Stimulated activated effector memory CD8-positive, alpha-beta T cell treated with anti-CD3 and anti-CD28 coated beads, Interleukin-12 subunit alpha, Interleukin-12 subunit beta, amount 100 ng/mL, for 72 hours (primary cell): ENCODE measurements at regions not wholly inside any gene's neighbourhood (a gene's known extent, or its start where the extent isn't known, plus 50 kb on each side); places are given as distances from the start of the nearest gene placed in this dataset.
"Not testable (repeated sequence)": the region's sequence is repeated elsewhere in the genome, so short reads cannot be mapped to it uniquely, and the experiment has no call there.

ENCODE experiments used
- ATAC-seq: fragments of 150-1000 bp; cut with Tn5 transposase; 2 replicates; pipeline ENCODE4 v1.10.0; 2021
- DNase-seq, 2 donors: peaks; one replicate each; pipeline ENCODE4 v3.0.0; 2021 to 2022; ENCODE audit warnings: low spot score in 2 of 2
- H3K27ac Mint-ChIP-seq: one replicate; pipeline ENCODE4 v1.8.0; 2022; ENCODE audit warnings: mild to moderate bottlenecking, mixed read lengths
- H3K36me3 Mint-ChIP-seq: one replicate; pipeline ENCODE4 v1.8.0; 2022; ENCODE audit warnings: mild to moderate bottlenecking, mixed read lengths
- H3K4me1 Mint-ChIP-seq: one replicate; pipeline ENCODE4 v1.8.0; 2022; ENCODE audit warnings: mixed read lengths
- H3K4me3 Mint-ChIP-seq: one replicate; pipeline ENCODE4 v1.8.0; 2022; ENCODE audit warnings: mild to moderate bottlenecking, mixed read lengths
- H3K9me3 Mint-ChIP-seq: one replicate; pipeline ENCODE4 v1.8.0; 2022; ENCODE audit warnings: mixed read lengths

GRCh38 chr20:55517584-55517983, 487.7 kb downstream of the CBLN4 start:
- H3K36me3 Mint-ChIP-seq, H3K4me3 Mint-ChIP-seq, H3K4me1 Mint-ChIP-seq, DNase-seq, H3K27ac Mint-ChIP-seq, ATAC-seq: not testable (repeated sequence)
- H3K9me3 Mint-ChIP-seq = peaks cover 10% of the 10 kb centered on the region

GRCh38 chr20:55515832-55516231, 489.5 kb downstream of the CBLN4 start:
- ATAC-seq (no peak), DNase-seq (no peak)
- Mint-ChIP-seq H3K4me1 (no peaks in the 10 kb centered on the region), H3K4me3 (no peak overlapping the region), H3K36me3 (no peaks in the 10 kb centered on the region), H3K9me3 (peaks cover 6% of the 10 kb centered on the region), H3K27ac (no peak overlapping the region)

GRCh38 chr20:55514531-55514930, 490.8 kb downstream of the CBLN4 start:
- ATAC-seq = no peak
- no peaks in the 10 kb centered on the region for H3K4me1 Mint-ChIP-seq
- H3K27ac Mint-ChIP-seq = no peak overlapping the region

GRCh38 chr20:55513954-55514353, 491.4 kb downstream of the CBLN4 start:
- peaks cover 7% of the 10 kb centered on the region for H3K9me3 Mint-ChIP-seq
- H3K36me3 Mint-ChIP-seq = no peaks in the 10 kb centered on the region
- DNase-seq (no peak), ATAC-seq (no peak)
- no peaks in the 10 kb centered on the region for H3K4me1 Mint-ChIP-seq
- H3K27ac Mint-ChIP-seq = no peak overlapping the region
- no peak overlapping the region for H3K4me3 Mint-ChIP-seq

More at GRCh38 chr20:55514531-55514930, 490.8 kb downstream of the CBLN4 start:
- H3K36me3 Mint-ChIP-seq = no peaks in the 10 kb centered on the region
- DNase-seq = no peak
- H3K4me3 Mint-ChIP-seq = no peak overlapping the region
- H3K9me3 Mint-ChIP-seq = peaks cover 6% of the 10 kb centered on the region

GRCh38 chr20:55500130-55500529, 505.2 kb downstream of the CBLN4 start:
- Mint-ChIP-seq H3K27ac (no peak overlapping the region), H3K4me1 (no peaks in the 10 kb centered on the region), H3K9me3 (peaks cover 15% of the 10 kb centered on the region), H3K36me3 (no peaks in the 10 kb centered on the region), H3K4me3 (no peak overlapping the region)
- ATAC-seq (no peak), DNase-seq (no peak)

GRCh38 chr20:55488593-55488992, 516.7 kb downstream of the CBLN4 start:
- DNase-seq = no peak
- H3K9me3 Mint-ChIP-seq = peaks cover 11% of the 10 kb centered on the region

GRCh38 chr20:55478724-55479450, 526.4 kb downstream of the CBLN4 start:
- Mint-ChIP-seq H3K9me3 (peaks cover 12% of the 10 kb centered on the region), H3K27ac (no peak overlapping the region), H3K4me1 (no peaks in the 10 kb centered on the region), H3K36me3 (no peaks in the 10 kb centered on the region), H3K4me3 (no peak overlapping the region)
- DNase-seq (no peak), ATAC-seq (no peak)

More at GRCh38 chr20:55488593-55488992, 516.7 kb downstream of the CBLN4 start:
- no peak for ATAC-seq
- Mint-ChIP-seq H3K27ac (no peak overlapping the region), H3K4me1 (no peaks in the 10 kb centered on the region), H3K4me3 (no peak overlapping the region), H3K36me3 (no peaks in the 10 kb centered on the region)

GRCh38 chr20:55472704-55473103, 532.6 kb downstream of the CBLN4 start:
- no peaks in the 10 kb centered on the region for H3K36me3 Mint-ChIP-seq
- H3K27ac Mint-ChIP-seq = no peak overlapping the region
- no peak overlapping the region for H3K4me3 Mint-ChIP-seq
- DNase-seq (no peak), ATAC-seq (no peak)
- peaks cover 13% of the 10 kb centered on the region for H3K9me3 Mint-ChIP-seq
- H3K4me1 Mint-ChIP-seq = no peaks in the 10 kb centered on the region

- H3K27ac Mint-ChIP-seq = no peak overlapping the region
- no peaks in the 10 kb centered on the region for H3K4me1 Mint-ChIP-seq
- H3K9me3 Mint-ChIP-seq = peaks cover 13% of the 10 kb centered on the region
- H3K4me3 Mint-ChIP-seq = no peak overlapping the region
- no peak for DNase-seq
- ATAC-seq = no peak
- no peaks in the 10 kb centered on the region for H3K36me3 Mint-ChIP-seq
These were observed 534.0 kb downstream of the CBLN4 start for GRCh38 chr20:55471052-55472006.

- no peaks in the 10 kb centered on the region for H3K4me1 Mint-ChIP-seq
- peaks cover 13% of the 10 kb centered on the region for H3K9me3 Mint-ChIP-seq
- no peak overlapping the region for H3K4me3 Mint-ChIP-seq
- no peak for DNase-seq
- no peak for ATAC-seq
- no peaks in the 10 kb centered on the region for H3K36me3 Mint-ChIP-seq
- no peak overlapping the region for H3K27ac Mint-ChIP-seq
These were observed 536.2 kb downstream of the CBLN4 start for GRCh38 chr20:55469074-55469473.

- DNase-seq = no peak
- H3K27ac Mint-ChIP-seq = no peak overlapping the region
- no peaks in the 10 kb centered on the region for H3K9me3 Mint-ChIP-seq
- no peaks in the 10 kb centered on the region for H3K4me1 Mint-ChIP-seq
- ATAC-seq = no peak
- H3K4me3 Mint-ChIP-seq = no peak overlapping the region
- H3K36me3 Mint-ChIP-seq = no peaks in the 10 kb centered on the region
These were observed 543.8 kb downstream of the CBLN4 start for GRCh38 chr20:55461519-55461918.

- DNase-seq (no peak), ATAC-seq (no peak)
- Mint-ChIP-seq H3K27ac (no peak overlapping the region), H3K9me3 (peaks cover 5% of the 10 kb centered on the region), H3K4me3 (no peak overlapping the region), H3K36me3 (no peaks in the 10 kb centered on the region), H3K4me1 (no peaks in the 10 kb centered on the region)
These were observed 548.9 kb downstream of the CBLN4 start for GRCh38 chr20:55456316-55456940.

- peaks cover 13% of the 10 kb centered on the region for H3K9me3 Mint-ChIP-seq
- no peak overlapping the region for H3K4me3 Mint-ChIP-seq
- H3K27ac Mint-ChIP-seq = no peak overlapping the region
- ATAC-seq (no peak), DNase-seq (no peak)
- no peaks in the 10 kb centered on the region for H3K4me1 Mint-ChIP-seq
- no peaks in the 10 kb centered on the region for H3K36me3 Mint-ChIP-seq
These were observed 556.2 kb downstream of the CBLN4 start for GRCh38 chr20:55449091-55449490.

GRCh38 chr20:55446301-55446700, 559.0 kb downstream of the CBLN4 start:
- H3K4me3 Mint-ChIP-seq = no peak overlapping the region
- ATAC-seq = no peak

GRCh38 chr20:55439070-55439469, 566.2 kb downstream of the CBLN4 start:
- Mint-ChIP-seq H3K9me3 (peaks cover 10% of the 10 kb centered on the region), H3K4me1 (no peaks in the 10 kb centered on the region), H3K27ac (no peak overlapping the region), H3K36me3 (no peaks in the 10 kb centered on the region), H3K4me3 (no peak overlapping the region)
- DNase-seq (no peak), ATAC-seq (no peak)

More at GRCh38 chr20:55446301-55446700, 559.0 kb downstream of the CBLN4 start:
- Mint-ChIP-seq H3K27ac (no peak overlapping the region), H3K36me3 (no peaks in the 10 kb centered on the region), H3K4me1 (no peaks in the 10 kb centered on the region), H3K9me3 (peaks cover 15% of the 10 kb centered on the region)
- DNase-seq = no peak
